Fibroblast of villous mesenchyme (primary cell): ENCODE measurements at regions not wholly inside any gene's neighbourhood (a gene's known extent, or its start where the extent isn't known, plus 50 kb on each side); places are given as distances from the start of the nearest gene placed in this dataset.

ENCODE experiments used
- DNase-seq: peaks from one replicate; pipeline ENCODE4 v3.0.0-alpha.2; 2010; ENCODE audit warnings: low read depth
- H3K4me3 ChIP-seq: 2 replicates; pipeline ENCODE4 v1.5.1; 2011; ENCODE audit warnings: low read depth, mild to moderate bottlenecking, low read length
- TF ChIP-seq, protein P1 (sequence below): IDR thresholded peaks from 2 replicates; pipeline ENCODE4 v1.5.1; 2012; ENCODE audit warnings: low read depth, mild to moderate bottlenecking, low read length; ENCODE audit not compliant: insufficient read depth

DNA sequence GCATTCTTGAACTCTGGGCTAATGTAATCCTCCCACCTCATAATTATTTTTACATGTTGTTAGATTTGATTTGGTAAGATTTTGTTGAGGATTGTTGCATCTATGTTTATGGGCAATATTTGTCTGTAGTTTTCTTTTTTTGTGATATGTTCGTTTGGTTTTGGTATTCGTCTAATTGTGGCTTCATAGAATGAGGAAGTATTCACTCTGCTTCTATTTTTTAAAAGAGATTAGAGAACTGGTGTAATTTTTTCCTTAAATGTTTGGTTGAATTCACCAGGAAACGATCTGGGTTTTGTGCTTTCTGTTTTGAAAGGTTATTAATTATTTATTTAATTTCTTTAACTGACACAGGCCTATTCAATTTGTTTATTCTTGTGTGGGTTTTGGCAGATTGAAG, 161.2 kb upstream of the NUDT6 start:
- no peak for DNase-seq
- TF ChIP-seq, protein P1, sequence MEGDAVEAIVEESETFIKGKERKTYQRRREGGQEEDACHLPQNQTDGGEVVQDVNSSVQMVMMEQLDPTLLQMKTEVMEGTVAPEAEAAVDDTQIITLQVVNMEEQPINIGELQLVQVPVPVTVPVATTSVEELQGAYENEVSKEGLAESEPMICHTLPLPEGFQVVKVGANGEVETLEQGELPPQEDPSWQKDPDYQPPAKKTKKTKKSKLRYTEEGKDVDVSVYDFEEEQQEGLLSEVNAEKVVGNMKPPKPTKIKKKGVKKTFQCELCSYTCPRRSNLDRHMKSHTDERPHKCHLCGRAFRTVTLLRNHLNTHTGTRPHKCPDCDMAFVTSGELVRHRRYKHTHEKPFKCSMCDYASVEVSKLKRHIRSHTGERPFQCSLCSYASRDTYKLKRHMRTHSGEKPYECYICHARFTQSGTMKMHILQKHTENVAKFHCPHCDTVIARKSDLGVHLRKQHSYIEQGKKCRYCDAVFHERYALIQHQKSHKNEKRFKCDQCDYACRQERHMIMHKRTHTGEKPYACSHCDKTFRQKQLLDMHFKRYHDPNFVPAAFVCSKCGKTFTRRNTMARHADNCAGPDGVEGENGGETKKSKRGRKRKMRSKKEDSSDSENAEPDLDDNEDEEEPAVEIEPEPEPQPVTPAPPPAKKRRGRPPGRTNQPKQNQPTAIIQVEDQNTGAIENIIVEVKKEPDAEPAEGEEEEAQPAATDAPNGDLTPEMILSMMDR: no peak
- H3K4me3 ChIP-seq: no peak overlapping the region

DNA sequence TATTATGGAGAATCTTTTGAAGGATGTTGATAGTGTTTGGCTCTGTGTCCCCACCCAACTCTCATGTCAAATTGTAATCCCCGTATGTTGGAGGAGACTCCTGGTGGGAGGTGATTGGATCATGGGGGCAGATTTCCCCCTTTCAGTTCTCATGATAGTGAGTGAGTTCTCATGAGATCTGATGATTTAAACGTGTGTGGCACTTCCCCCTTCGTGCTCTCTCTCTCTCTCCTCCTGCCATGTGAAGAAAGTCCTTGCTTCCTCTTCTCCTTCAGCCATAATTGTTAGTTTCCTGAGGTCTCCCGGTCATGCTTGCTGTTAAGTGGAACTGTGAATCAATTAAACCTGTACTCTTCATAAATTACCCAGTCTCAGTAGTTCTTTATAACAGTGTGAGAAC, 166.1 kb upstream of the NUDT6 start:
- TF ChIP-seq, protein P1: no peak
- no peak overlapping the region for H3K4me3 ChIP-seq
- no peak for DNase-seq

DNA sequence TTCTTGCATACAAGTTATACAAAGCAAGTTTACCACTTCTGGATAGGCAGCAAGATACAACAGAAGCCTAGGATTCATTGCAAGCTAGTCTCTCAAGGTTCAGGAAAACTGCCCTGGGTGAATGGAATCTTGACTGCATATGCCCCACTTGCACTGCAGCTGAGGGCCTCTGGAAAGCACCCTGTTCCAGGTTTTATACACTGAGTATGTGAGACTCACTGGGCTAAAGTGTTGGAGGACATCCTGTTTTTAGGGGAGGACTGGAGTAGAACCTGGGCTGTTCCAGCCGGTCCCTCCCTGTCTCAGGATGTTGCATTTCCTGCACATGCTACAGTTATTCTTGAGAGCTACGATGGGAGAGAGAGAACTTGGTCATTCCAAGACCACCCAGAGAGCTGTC, 168.5 kb upstream of the NUDT6 start:
- TF ChIP-seq, protein P1: no peak
- H3K4me3 ChIP-seq: no peak overlapping the region
- no peak for DNase-seq

DNA sequence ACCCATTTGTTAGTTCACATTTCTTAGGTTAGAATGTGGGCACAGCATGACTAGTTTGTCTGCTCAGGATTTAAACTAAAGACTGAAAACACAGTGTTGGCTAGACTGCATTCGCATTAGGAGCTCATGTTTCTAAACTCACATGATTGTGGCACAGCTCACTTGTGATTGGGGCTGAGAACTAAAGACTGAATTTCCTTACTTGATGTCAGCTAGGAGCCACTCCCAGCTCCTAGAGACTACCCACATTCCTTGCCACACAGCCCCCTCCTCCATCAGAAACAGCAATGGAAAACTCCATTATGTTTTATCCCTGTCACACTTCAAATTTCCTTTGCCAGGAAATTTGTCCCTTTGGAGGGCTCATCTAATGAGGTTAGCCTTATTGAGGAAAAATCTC, 170.2 kb upstream of the NUDT6 start:
- TF ChIP-seq, protein P1: no peak
- DNase-seq: no peak
- no peak overlapping the region for H3K4me3 ChIP-seq

DNA sequence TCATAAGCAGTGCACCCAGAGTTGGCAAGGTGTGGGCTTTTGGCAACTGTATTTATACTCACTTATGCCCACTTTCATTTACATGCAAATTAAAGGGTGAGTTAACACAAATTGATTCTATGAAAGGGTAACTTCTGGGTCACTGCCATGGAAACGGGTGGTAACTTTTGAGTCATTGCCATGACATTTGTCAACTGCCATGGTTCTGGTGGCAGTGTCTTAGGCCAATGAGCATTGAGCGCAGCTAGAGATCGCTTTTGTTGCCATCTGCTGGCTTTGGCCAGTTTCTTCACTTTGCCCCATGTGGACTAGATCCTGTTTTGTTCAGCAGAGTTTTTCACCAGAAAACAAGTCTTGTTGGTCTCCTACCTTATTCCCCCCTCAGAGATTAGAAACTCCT, 170.8 kb upstream of the NUDT6 start:
- DNase-seq: no peak
- H3K4me3 ChIP-seq: no peak overlapping the region
- TF ChIP-seq, protein P1: no peak

DNA sequence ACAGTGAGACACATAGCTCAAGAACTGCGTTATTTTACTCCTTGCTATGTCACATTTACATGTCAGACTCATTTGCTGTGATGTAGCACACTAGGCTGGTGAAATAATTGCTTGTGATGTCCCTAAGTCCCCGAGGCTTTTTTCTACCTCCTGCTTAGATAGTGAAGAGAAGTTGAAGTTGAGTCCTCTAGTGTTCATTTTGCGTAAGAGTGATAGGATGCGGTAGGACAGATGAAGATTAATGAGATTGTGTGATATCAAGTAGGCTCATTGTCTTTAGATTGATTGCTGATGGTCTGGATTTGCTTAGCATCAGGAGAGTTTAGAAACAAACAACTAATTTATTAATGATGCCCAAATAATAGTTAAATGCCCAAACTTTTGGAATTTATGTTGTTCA, 173.6 kb upstream of the NUDT6 start:
- TF ChIP-seq, protein P1: peak; percentile 45
- peak; percentile 31 for DNase-seq
- no peak overlapping the region for H3K4me3 ChIP-seq

DNA sequence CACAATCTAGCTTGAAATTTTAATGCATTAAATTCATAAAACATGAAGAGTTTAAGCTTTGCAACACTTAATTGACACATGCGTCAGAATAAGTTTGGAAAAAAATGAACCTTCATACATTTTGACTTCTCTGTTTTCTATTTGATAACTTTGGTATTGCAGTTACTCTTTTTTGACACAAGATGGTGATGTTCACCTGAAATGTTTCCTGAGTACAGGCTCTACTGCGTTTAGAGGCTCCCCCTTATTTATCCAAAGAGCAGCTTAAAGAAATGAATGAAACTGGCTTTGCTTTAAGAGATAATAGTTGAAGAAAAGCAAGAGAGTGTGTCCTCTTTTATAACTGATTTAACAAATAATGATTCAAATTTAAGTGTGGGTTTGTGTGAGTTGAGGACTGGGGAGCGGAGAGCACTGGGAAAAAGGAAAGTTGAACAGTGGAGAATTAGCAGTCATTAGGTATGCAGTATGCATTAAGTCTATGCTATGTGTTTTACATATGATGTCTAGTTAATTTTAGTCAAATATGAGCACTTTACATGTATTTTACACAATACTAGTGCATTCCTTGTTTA, 180.6 kb upstream of the NUDT6 start:
- no peak overlapping the region for H3K4me3 ChIP-seq
- peak; percentile 69 for DNase-seq
- TF ChIP-seq, protein P1: peak; percentile 71
